ENCODE measurements at regions not wholly inside any gene's neighbourhood (a gene's known extent, or its start where the extent isn't known, plus 50 kb on each side); places are given as distances from the start of the nearest gene placed in this dataset.
A peak's percentile ranks its signal among the peaks of the same experiment; 100 is the strongest.

GRCh38 chr22:34055525-34056200, 135.4 kb upstream of the LARGE1 start:
- no peak for DNase-seq

GRCh38 chr22:34057726-34058125, 137.4 kb upstream of the LARGE1 start:
- DNase-seq: no peak

GRCh38 chr22:34064696-34065095, 144.4 kb upstream of the LARGE1 start:
- no peak for DNase-seq

GRCh38 chr22:34067031-34067430, 146.8 kb upstream of the LARGE1 start:
- no peak for DNase-seq

GRCh38 chr22:34068001-34068400, 147.7 kb upstream of the LARGE1 start:
- no peak for DNase-seq

GRCh38 chr22:34070051-34070450, 149.8 kb upstream of the LARGE1 start:
- DNase-seq: no peak

- DNase-seq: no peak
Measured at GRCh38 chr22:34070531-34070930, 150.3 kb upstream of the LARGE1 start.

GRCh38 chr22:34072585-34072984, 152.3 kb upstream of the LARGE1 start:
- no peak for DNase-seq

GRCh38 chr22:34080433-34080832, 160.2 kb upstream of the LARGE1 start:
- DNase-seq: no peak

- no peak for DNase-seq
Measured at GRCh38 chr22:34096770-34097169, 176.5 kb upstream of the LARGE1 start.

GRCh38 chr22:34099278-34099677, 179.0 kb upstream of the LARGE1 start:
- DNase-seq: no peak

GRCh38 chr22:34102633-34103032, 182.4 kb upstream of the LARGE1 start:
- no peak for DNase-seq

- DNase-seq: no peak
Measured at GRCh38 chr22:34105461-34106062, 185.3 kb upstream of the LARGE1 start.

- DNase-seq: no peak
Measured at GRCh38 chr22:34108168-34108567, 187.9 kb upstream of the LARGE1 start.

- peak; percentile 31 for DNase-seq
Measured at GRCh38 chr22:34111210-34111824, 191.0 kb upstream of the LARGE1 start.

- no peak for DNase-seq
Measured at GRCh38 chr22:34113381-34113780, 193.1 kb upstream of the LARGE1 start.

GRCh38 chr22:34114406-34114805, 194.1 kb upstream of the LARGE1 start:
- no peak for DNase-seq

- DNase-seq: no peak
Measured at GRCh38 chr22:34115722-34116121, 195.4 kb upstream of the LARGE1 start.

GRCh38 chr22:34116126-34116525, 195.8 kb upstream of the LARGE1 start:
- DNase-seq: no peak

GRCh38 chr22:34122042-34122441, 201.8 kb upstream of the LARGE1 start:
- no peak for DNase-seq

- DNase-seq: no peak
Measured at GRCh38 chr22:34129691-34130486, 209.6 kb upstream of the LARGE1 start.

- DNase-seq: no peak
Measured at GRCh38 chr22:34135749-34136148, 215.5 kb upstream of the LARGE1 start.

GRCh38 chr22:34150023-34150422, 229.7 kb upstream of the LARGE1 start:
- no peak for DNase-seq

GRCh38 chr22:34159491-34159890, 239.2 kb upstream of the LARGE1 start:
- DNase-seq: no peak

All from left hindlimb (tissue), 1 donor.